RWPE1 (cell line): ENCODE measurements at regions not wholly inside any gene's neighbourhood (a gene's known extent, or its start where the extent isn't known, plus 50 kb on each side); places are given as distances from the start of the nearest gene placed in this dataset.

Source experiments
- CTCF ChIA-PET: fragments of 350-600 bp; sonication (Branson Sonifier 250); formaldehyde crosslinking; extraction: SDS; loops from one replicate; lab custom pipeline; 2021; lab: Yijun Ruan, JAX
- POLR2A ChIA-PET: fragments of 400-600 bp; formaldehyde crosslinking; extraction: SDS; loops from one replicate; lab custom pipeline; 2020; ENCODE audit warnings: antibody characterized with exemption; ENCODE audit not compliant: low non-redundant PET; lab: Yijun Ruan, JAX
- DNase-seq: peaks from one replicate; pipeline ENCODE4 v3.0.0; 2012; ENCODE audit warnings: low spot score
- H3K27ac ChIP-seq: fragments of 450-650 bp; 2 replicates; pipeline ENCODE4 v1.5.1; 2017
- CTCF ChIP-seq: fragments of 450-650 bp; conservative IDR thresholded peaks from 2 replicates; pipeline ENCODE4 v1.5.1; 2017; ENCODE audit warnings: low read depth, mild to moderate bottlenecking

- POLR2A ChIA-PET, result no interaction called here
Observed at GRCh38 chr16:51621610-51622009, 470.5 kb upstream of the SALL1 start.

GRCh38 chr16:51615141-51615540 lies 464.1 kb upstream of the SALL1 start:
- no peak for TF ChIP-seq CTCF
- ChIA-PET CTCF (no interaction called here), POLR2A (no interaction called here)
- H3K27ac ChIP-seq, result no peak overlapping the region
- no peak for DNase-seq

More at GRCh38 chr16:51621610-51622009, 470.5 kb upstream of the SALL1 start:
- no peak overlapping the region for H3K27ac ChIP-seq
- TF ChIP-seq CTCF, result no peak
- DNase-seq, result peak; percentile 54
- CTCF ChIA-PET, result interaction anchor here (0.6 kb wide), 1 partner anchor 222 kb away, joined by 4 read pairs; no protein-coding TSS in a partner anchor

GRCh38 chr16:51607201-51607651 lies 456.2 kb upstream of the SALL1 start:
- no peak for TF ChIP-seq CTCF
- ChIA-PET POLR2A (no interaction called here), CTCF (interaction anchor here (0.6 kb wide), 1 partner anchor 506 kb away, joined by 3 read pairs; no protein-coding TSS in a partner anchor)
- H3K27ac ChIP-seq, result no peak overlapping the region
- no peak for DNase-seq

GRCh38 chr16:51596247-51596646 lies 445.2 kb upstream of the SALL1 start:
- no peak for TF ChIP-seq CTCF
- ChIA-PET CTCF (no interaction called here), POLR2A (no interaction called here)
- no peak overlapping the region for H3K27ac ChIP-seq
- DNase-seq, result no peak

GRCh38 chr16:51592535-51593300 lies 441.6 kb upstream of the SALL1 start:
- no peak for DNase-seq
- H3K27ac ChIP-seq, result no peak overlapping the region
- POLR2A ChIA-PET, result no interaction called here
- no peak for TF ChIP-seq CTCF
- CTCF ChIA-PET, result no interaction called here

- no peak for TF ChIP-seq CTCF
- DNase-seq, result no peak
- no peak overlapping the region for H3K27ac ChIP-seq
- POLR2A ChIA-PET, result no interaction called here
- CTCF ChIA-PET, result no interaction called here
Observed at GRCh38 chr16:51592001-51592501, 441.0 kb upstream of the SALL1 start.
